ENCODE measurements at regions not wholly inside any gene's neighbourhood (a gene's known extent, or its start where the extent isn't known, plus 50 kb on each side); places are given as distances from the start of the nearest gene placed in this dataset.

GRCh38 chr10:28940158-28940888 lies 263.0 kb downstream of the BAMBI start:
- TF ChIP-seq JUND (IDR thresholded peaks at IDR 0.05) = no peak
- no peak for TF ChIP-seq RXRA (IDR thresholded peaks at IDR 0.05)
- no peak for TF ChIP-seq RAD21 (IDR thresholded peaks at IDR 0.05)
- no peak for TF ChIP-seq FOXA2 (IDR thresholded peaks at IDR 0.05)
- TF ChIP-seq HNF4A (conservative IDR thresholded peaks at IDR 0.05) = peak in 1 of 2 donors; percentile 41
- peak; percentile 34 for TF ChIP-seq YY1 (IDR thresholded peaks at IDR 0.05)
- peak; percentile 3 for TF ChIP-seq SP1 (IDR thresholded peaks at IDR 0.05)
- TF ChIP-seq TAF1 (conservative IDR thresholded peaks at IDR 0.05) = no peak
- no peak for TF ChIP-seq ATF3 (IDR thresholded peaks at IDR 0.05)
- no peak for TF ChIP-seq MAX (IDR thresholded peaks at IDR 0.05)
- TF ChIP-seq ZBTB33 (IDR thresholded peaks at IDR 0.05) = no peak
- no peak for TF ChIP-seq EGR1 (IDR thresholded peaks at IDR 0.05; ENCODE audit: low read depth in 2 of 2)
- TF ChIP-seq CTCF (IDR thresholded peaks at IDR 0.05; ENCODE audit: low read depth, low read length, missing input control) = no peak
- WGBS = 20% methylated on average over 8 of the region's 8 CpGs
- no peaks in the 10 kb centered on the region for H3K9me3 ChIP-seq (ENCODE audit: control insufficient read depth in 4 of 4, low read length in 3 of 4)
- H3K27me3 ChIP-seq (ENCODE audit: control insufficient read depth in 4 of 4, insufficient read depth in 4 of 4, low read length in 3 of 4) = no peaks in the 10 kb centered on the region
- no peak for DNase-seq (ENCODE audit: low spot score)
- H3K36me3 ChIP-seq (ENCODE audit: control insufficient read depth in 4 of 4, insufficient read depth in 3 of 4, low read depth in 1 of 4, low read length in 3 of 4) = no peaks in the 10 kb centered on the region
- H3K9ac ChIP-seq (ENCODE audit: low read depth in 1 of 2, low read length in 2 of 2) = peak overlapping the region in 1 of 2 donors; percentile 33
- H3K4me3 ChIP-seq (ENCODE audit: low read depth in 1 of 3, low read length in 3 of 3) = peak overlapping the region in 1 of 3 donors; percentile 33
- peak overlapping the region; percentile 48 to 63 for H3K27ac ChIP-seq (ENCODE audit: low read depth in 1 of 2, low read length in 2 of 2)
- H3K4me1 ChIP-seq (ENCODE audit: control insufficient read depth in 4 of 4, insufficient read depth in 4 of 4, low read length in 3 of 4) = peaks cover 8 to 16% (median 9%) of the 10 kb centered on the region in 4 donors

GRCh38 chr10:28942012-28942411 lies 264.7 kb downstream of the BAMBI start:
- 83% methylated on average over 1 of the region's 1 CpG for WGBS
- Histone ChIP-seq H3K4me1 (ENCODE audit: control insufficient read depth in 4 of 4, insufficient read depth in 4 of 4, low read length in 3 of 4) (peaks cover 8 to 16% (median 9%) of the 10 kb centered on the region in 4 donors), H3K9me3 (ENCODE audit: control insufficient read depth in 4 of 4, low read length in 3 of 4) (no peaks in the 10 kb centered on the region), H3K27me3 (ENCODE audit: control insufficient read depth in 4 of 4, insufficient read depth in 4 of 4, low read length in 3 of 4) (no peaks in the 10 kb centered on the region), H3K4me3 (ENCODE audit: low read depth in 1 of 3, low read length in 3 of 3) (no peak overlapping the region), H3K27ac (ENCODE audit: low read depth in 1 of 2, low read length in 2 of 2) (no peak overlapping the region), H3K36me3 (ENCODE audit: control insufficient read depth in 4 of 4, insufficient read depth in 3 of 4, low read depth in 1 of 4, low read length in 3 of 4) (no peaks in the 10 kb centered on the region), H3K9ac (ENCODE audit: low read depth in 1 of 2, low read length in 2 of 2) (no peak overlapping the region)
- no peak for TF ChIP-seq REST (IDR thresholded peaks at IDR 0.05)
- no peak for TF ChIP-seq CTCF (IDR thresholded peaks at IDR 0.05; ENCODE audit: low read depth, low read length, missing input control)
- TF ChIP-seq HNF4A (conservative IDR thresholded peaks at IDR 0.05) = no peak
- TF ChIP-seq EGR1 (IDR thresholded peaks at IDR 0.05; ENCODE audit: low read depth in 2 of 2) = no peak
- no peak for TF ChIP-seq SP1 (IDR thresholded peaks at IDR 0.05)
- no peak for TF ChIP-seq RXRA (IDR thresholded peaks at IDR 0.05)
- DNase-seq (ENCODE audit: low spot score) = no peak
